Parathyroid adenoma (tissue), 2 donors: ENCODE measurements at regions not wholly inside any gene's neighbourhood (a gene's known extent, or its start where the extent isn't known, plus 50 kb on each side); places are given as distances from the start of the nearest gene placed in this dataset.

Experiments used
- H2AFZ ChIP-seq: fragments of 300-600 bp; sonication (generic); one replicate; pipeline ENCODE4 v1.7.0; 2017; ENCODE audit warnings: antibody characterized with exemption, mild to moderate bottlenecking
- H3K27ac ChIP-seq: fragments of 300-600 bp; sonication (generic); one replicate; pipeline ENCODE4 v1.7.0; 2017
- H3K27me3 ChIP-seq: fragments of 300-600 bp; sonication (generic); one replicate; pipeline ENCODE4 v1.7.0; 2017; ENCODE audit warnings: low read length; ENCODE audit not compliant: control insufficient read depth, insufficient read depth
- H3K36me3 ChIP-seq: fragments of 300-600 bp; sonication (generic); one replicate; pipeline ENCODE4 v1.7.0; 2017; ENCODE audit warnings: low read length; ENCODE audit not compliant: control insufficient read depth, insufficient read depth
- H3K4me1 ChIP-seq: fragments of 300-600 bp; sonication (generic); one replicate; pipeline ENCODE4 v1.7.0; 2017; ENCODE audit warnings: control low read depth
- H3K4me2 ChIP-seq: fragments of 300-600 bp; sonication (generic); one replicate; pipeline ENCODE4 v1.7.0; 2017; ENCODE audit warnings: low read length
- H3K4me3 ChIP-seq: fragments of 300-600 bp; sonication (generic); one replicate; pipeline ENCODE4 v1.7.0; 2017; ENCODE audit warnings: low read depth, low read length
- H3K79me2 ChIP-seq: fragments of 300-600 bp; sonication (generic); one replicate; pipeline ENCODE4 v1.7.0; 2017; ENCODE audit warnings: control low read depth
- H3K9ac ChIP-seq: fragments of 300-600 bp; sonication (generic); one replicate; pipeline ENCODE4 v1.7.0; 2017; ENCODE audit warnings: mild to moderate bottlenecking
- H3K9me3 ChIP-seq: fragments of 300-600 bp; sonication (generic); one replicate; pipeline ENCODE4 v1.7.0; 2017; ENCODE audit warnings: low read length; ENCODE audit not compliant: control insufficient read depth
- TF ChIP-seq, protein P1 (sequence below): fragments of 300-600 bp; sonication (generic); IDR thresholded peaks from one replicate; pipeline ENCODE4 v1.7.0; 2017; ENCODE audit warnings: antibody characterized with exemption, mild to moderate bottlenecking
- donor health status: primary hyperparathyroidism.

DNA sequence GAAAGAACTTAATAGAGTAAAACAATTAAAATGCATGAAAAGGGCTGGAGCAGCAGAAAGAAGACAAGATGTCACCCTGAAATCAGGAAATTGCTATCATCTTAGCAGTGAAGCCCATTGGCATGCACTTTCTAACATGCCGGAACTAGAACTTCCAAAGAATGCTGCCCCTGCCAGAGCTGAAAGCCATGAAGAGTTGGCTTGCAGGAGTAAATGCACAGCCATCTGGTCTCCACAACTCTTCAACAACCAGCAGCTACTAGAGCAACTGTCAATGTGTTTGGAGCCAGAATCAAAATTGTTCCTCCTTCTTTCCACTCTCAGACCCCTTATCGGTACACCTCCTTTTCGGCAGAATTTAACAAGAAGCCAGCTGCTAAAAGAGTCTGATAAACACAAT is 414.1 kb downstream of the KCNH5 start:
- no peak overlapping the region for H3K4me2 ChIP-seq
- no peaks in the 10 kb centered on the region for H3K27me3 ChIP-seq
- H3K9me3 ChIP-seq = no peaks in the 10 kb centered on the region
- TF ChIP-seq, protein P1, sequence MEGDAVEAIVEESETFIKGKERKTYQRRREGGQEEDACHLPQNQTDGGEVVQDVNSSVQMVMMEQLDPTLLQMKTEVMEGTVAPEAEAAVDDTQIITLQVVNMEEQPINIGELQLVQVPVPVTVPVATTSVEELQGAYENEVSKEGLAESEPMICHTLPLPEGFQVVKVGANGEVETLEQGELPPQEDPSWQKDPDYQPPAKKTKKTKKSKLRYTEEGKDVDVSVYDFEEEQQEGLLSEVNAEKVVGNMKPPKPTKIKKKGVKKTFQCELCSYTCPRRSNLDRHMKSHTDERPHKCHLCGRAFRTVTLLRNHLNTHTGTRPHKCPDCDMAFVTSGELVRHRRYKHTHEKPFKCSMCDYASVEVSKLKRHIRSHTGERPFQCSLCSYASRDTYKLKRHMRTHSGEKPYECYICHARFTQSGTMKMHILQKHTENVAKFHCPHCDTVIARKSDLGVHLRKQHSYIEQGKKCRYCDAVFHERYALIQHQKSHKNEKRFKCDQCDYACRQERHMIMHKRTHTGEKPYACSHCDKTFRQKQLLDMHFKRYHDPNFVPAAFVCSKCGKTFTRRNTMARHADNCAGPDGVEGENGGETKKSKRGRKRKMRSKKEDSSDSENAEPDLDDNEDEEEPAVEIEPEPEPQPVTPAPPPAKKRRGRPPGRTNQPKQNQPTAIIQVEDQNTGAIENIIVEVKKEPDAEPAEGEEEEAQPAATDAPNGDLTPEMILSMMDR = no peak
- H3K4me3 ChIP-seq = no peak overlapping the region
- no peaks in the 10 kb centered on the region for H3K79me2 ChIP-seq
- no peak overlapping the region for H2AFZ ChIP-seq
- no peak overlapping the region for H3K9ac ChIP-seq
- H3K27ac ChIP-seq = no peak overlapping the region
- H3K36me3 ChIP-seq = no peaks in the 10 kb centered on the region
- no peaks in the 10 kb centered on the region for H3K4me1 ChIP-seq

DNA sequence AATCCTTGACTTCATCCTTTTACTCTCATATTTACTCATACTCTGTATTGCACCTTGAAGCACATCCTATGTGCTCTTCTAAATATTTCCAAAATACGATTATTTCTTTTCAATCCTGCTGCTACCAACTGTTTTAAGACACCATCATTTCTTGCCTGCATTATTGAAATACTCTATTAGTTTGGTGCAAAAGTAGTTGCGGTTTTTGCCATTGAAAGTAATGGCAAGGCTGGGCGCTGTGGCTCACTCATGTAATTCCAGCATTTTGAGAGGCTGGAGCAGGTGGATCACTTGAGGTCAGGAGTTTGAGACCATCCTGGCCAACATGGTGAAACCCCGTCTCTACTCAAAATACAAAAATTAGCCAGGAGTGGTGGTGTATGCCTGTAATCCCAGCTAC is 412.5 kb downstream of the KCNH5 start:
- Histone ChIP-seq H3K27ac (no peak overlapping the region), H3K4me2 (no peak overlapping the region), H3K4me3 (no peak overlapping the region), H3K79me2 (no peaks in the 10 kb centered on the region), H2AFZ (no peak overlapping the region), H3K9ac (no peak overlapping the region), H3K9me3 (no peaks in the 10 kb centered on the region), H3K27me3 (no peaks in the 10 kb centered on the region), H3K4me1 (no peaks in the 10 kb centered on the region), H3K36me3 (no peaks in the 10 kb centered on the region)
- TF ChIP-seq, protein P1 = no peak

DNA sequence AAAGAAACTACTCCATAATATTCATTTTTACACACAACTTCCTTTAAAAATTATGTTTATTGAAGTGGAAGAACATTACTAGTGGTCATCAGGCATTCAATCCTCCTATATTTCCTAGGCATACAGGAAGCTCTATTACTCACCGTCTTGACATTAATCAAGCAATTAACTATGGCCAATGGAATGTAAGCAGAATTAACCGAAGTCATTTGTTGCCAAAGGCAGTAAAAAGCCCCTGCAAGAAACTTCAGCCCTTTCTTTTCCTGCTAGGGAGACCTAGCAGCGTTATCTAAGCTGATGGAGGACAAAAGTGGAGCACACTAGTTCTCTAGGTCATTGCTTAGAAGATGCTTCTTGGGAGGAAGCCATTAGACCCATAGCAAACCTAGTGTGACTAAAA is 399.6 kb downstream of the KCNH5 start:
- TF ChIP-seq, protein P1 = no peak
- H3K4me1 ChIP-seq = no peaks in the 10 kb centered on the region
- no peak overlapping the region for H2AFZ ChIP-seq
- no peak overlapping the region for H3K27ac ChIP-seq
- H3K4me3 ChIP-seq = no peak overlapping the region
- H3K79me2 ChIP-seq = no peaks in the 10 kb centered on the region
- no peaks in the 10 kb centered on the region for H3K9me3 ChIP-seq
- H3K36me3 ChIP-seq = no peaks in the 10 kb centered on the region
- H3K9ac ChIP-seq = no peak overlapping the region
- H3K4me2 ChIP-seq = no peak overlapping the region
- no peaks in the 10 kb centered on the region for H3K27me3 ChIP-seq
